ENCODE measurements at regions not wholly inside any gene's neighbourhood (a gene's known extent, or its start where the extent isn't known, plus 50 kb on each side); places are given as distances from the start of the nearest gene placed in this dataset.

DNA sequence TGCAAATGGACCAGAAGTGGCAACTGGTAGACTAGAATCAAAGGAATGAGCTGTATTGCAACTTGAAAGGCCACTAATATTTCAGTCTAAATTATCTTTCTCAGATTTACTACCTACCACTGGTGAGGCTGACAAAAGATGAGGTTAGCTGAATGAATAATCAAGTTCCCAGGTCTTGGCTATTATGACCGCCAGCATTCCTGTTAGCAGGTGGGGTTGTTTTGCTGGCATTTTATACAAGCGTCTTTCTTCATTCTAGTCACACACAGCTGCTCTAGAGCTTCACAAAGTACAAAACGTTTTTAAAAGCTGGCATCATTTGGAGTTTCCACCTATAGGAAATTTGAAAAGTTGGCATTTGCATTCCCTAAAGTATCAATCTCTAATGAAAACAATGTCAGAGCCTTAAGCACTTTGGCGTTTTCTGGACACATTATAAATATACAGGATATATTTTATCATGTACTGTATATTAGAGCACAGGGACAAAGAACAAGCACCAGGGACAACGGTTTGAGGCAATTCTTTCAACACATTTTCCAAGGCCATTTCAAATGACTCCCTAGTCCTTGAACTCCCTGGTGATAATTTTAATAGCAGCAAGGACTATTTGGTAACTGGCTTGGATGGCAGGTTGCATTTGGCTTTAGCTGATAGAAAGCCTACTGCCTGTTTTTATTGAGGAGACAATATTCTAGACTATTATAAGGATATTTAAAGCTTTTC, 410.2 kb upstream of the CHST9 start:
- H3K4me1 ChIP-seq (ENCODE audit: control insufficient read depth, insufficient read depth, low read length) = peaks cover 4% of the 10 kb centered on the region
- 90% methylated on average over 2 of the region's 5 CpGs for WGBS (ENCODE audit: insufficient coverage, low lambda C conversion rate)
- no peaks in the 10 kb centered on the region for H3K9me3 ChIP-seq (ENCODE audit: control insufficient read depth, low read depth, low read length)

DNA sequence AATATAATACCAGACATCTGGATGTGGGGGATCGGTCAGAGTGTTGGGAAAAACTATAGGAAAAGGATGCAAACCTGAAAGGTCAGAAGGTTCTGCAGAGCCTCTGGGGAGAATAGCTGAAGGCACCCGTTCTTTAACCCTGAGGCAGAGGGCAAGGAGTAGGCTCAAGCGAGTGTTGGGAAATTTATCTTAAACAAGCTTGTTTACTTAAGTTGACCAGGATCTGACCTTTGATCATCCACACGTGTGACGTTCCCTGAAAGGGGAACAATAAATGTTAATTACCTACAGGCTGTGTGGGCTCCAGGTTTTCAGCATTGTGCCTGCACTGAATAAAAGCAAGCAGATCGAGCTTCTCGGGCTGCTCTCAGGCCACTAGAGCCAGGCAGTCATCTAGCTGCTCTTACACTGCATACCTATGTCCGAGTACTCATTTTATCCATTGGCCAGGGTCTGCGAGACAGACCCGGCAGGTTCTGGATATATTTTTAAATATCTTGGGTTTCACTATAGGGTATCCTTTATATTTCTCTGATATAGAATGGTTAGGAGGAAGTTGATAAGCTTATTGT, 400.6 kb upstream of the CHST9 start:
- peaks cover 10% of the 10 kb centered on the region for H3K9me3 ChIP-seq (ENCODE audit: control insufficient read depth, low read depth, low read length)
- WGBS (ENCODE audit: insufficient coverage, low lambda C conversion rate) = no CpG with 5 or more reads among the region's 10 CpGs
- H3K27ac ChIP-seq (ENCODE audit: low read length) = peak overlapping the region; percentile 69
- no peaks in the 10 kb centered on the region for H3K36me3 ChIP-seq (ENCODE audit: control insufficient read depth, insufficient read depth, low read length)
- H3K4me1 ChIP-seq (ENCODE audit: control insufficient read depth, insufficient read depth, low read length) = peaks cover 34% of the 10 kb centered on the region
- no peaks in the 10 kb centered on the region for H3K27me3 ChIP-seq (ENCODE audit: control insufficient read depth, insufficient read depth, low read length)
- peak; percentile 88 to 94 for DNase-seq
- H3K4me3 ChIP-seq (ENCODE audit: low read length) = no peak overlapping the region

More for the DNA sequence above, 410.2 kb upstream of the CHST9 start:
- Histone ChIP-seq H3K4me3 (ENCODE audit: low read length) (no peak overlapping the region), H3K36me3 (ENCODE audit: control insufficient read depth, insufficient read depth, low read length) (no peaks in the 10 kb centered on the region), H3K27ac (ENCODE audit: low read length) (no peak overlapping the region), H3K27me3 (ENCODE audit: control insufficient read depth, insufficient read depth, low read length) (no peaks in the 10 kb centered on the region)
- DNase-seq = peak in 1 of 2 donors; percentile 33

DNA sequence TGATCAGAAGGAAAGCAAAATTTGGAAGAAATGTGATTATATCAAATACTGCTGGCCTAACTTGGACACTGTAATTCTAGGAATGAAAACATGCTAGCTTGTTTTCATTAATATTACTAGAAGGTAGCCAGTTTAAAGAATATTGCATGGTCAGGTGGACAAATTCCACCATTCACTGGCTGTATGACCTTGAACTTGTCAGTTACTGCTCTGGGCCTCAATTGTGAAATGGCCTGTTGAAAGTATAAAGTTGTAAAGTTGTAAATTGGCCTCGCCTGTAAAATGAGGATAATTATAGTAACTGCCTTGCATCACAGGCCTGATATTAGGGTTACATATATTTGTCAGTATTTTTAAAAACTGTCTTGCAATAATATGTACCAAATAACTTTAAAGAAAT, 398.4 kb upstream of the CHST9 start:
- Histone ChIP-seq H3K4me1 (ENCODE audit: control insufficient read depth, insufficient read depth, low read length) (peaks cover 34% of the 10 kb centered on the region), H3K27me3 (ENCODE audit: control insufficient read depth, insufficient read depth, low read length) (no peaks in the 10 kb centered on the region), H3K36me3 (ENCODE audit: control insufficient read depth, insufficient read depth, low read length) (no peaks in the 10 kb centered on the region), H3K4me3 (ENCODE audit: low read length) (no peak overlapping the region), H3K9me3 (ENCODE audit: control insufficient read depth, low read depth, low read length) (peaks cover 10% of the 10 kb centered on the region), H3K27ac (ENCODE audit: low read length) (peak overlapping the region; percentile 77)
- peak; percentile 58 to 77 for DNase-seq
- 40% methylated on average over 1 of the region's 1 CpG for WGBS (ENCODE audit: insufficient coverage, low lambda C conversion rate)

DNA sequence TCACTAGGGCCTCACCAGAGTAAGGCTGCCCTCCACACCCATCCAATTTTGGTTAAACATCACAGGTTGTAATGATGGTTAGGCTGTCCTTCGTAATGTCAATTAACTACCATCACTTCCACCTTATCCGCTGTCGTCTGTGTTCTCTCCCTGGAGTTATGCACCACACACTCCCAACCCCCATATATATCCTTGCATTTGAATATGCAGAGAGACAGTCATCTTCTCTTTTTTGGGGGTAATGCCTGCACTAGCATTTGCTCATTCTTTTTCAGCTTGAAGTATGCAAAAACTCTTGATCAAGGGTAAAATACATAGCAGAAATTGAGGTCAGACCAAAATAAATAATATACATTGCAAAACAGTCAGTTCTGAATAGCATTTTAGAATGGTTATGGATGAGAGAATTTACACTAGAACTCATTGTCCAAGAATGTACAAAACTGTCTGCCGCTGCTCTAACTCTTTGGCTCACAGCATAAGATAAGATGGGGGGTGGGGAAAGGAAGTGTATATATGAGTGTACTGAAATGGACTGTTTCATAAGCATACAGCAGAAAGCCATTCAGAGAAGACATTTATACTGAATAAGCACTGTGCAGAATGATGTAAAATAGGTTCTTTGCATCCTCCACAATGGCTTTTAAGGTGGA, 397.8 kb upstream of the CHST9 start:
- H3K27ac ChIP-seq (ENCODE audit: low read length) = peak overlapping the region; percentile 77

DNA sequence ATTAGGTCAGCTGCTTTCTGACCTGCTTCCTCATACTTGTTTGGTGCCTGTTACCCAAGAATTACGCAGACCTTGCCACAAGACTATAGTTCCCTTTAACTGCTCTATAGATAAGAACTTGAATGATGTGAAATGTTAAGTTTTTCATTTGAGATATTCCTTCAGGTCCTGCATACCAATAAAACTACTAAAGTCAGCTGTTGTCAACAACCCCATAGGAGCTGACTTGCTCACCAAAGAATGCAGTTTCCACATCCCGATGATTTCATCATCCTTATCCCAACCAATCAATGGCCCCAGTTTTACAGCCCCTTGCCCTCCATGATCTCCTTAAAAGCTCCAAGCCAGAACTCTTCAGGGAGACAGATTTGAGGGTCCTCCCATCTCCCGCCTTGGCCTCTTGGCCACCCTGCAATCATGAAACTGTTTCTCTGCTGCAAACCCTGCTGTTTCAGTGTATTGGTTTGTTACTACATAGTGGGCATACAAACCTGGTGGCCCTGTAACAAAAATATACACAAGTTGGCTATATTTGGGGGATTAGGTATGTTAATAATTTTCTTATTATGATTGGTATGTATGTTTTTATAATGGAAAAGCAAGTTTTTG, 396.3 kb upstream of the CHST9 start:
- Histone ChIP-seq H3K27ac (ENCODE audit: low read length) (peak overlapping the region; percentile 24), H3K4me3 (ENCODE audit: low read length) (no peak overlapping the region), H3K9me3 (ENCODE audit: control insufficient read depth, low read depth, low read length) (peaks cover 10% of the 10 kb centered on the region), H3K4me1 (ENCODE audit: control insufficient read depth, insufficient read depth, low read length) (peaks cover 27% of the 10 kb centered on the region), H3K27me3 (ENCODE audit: control insufficient read depth, insufficient read depth, low read length) (no peaks in the 10 kb centered on the region), H3K36me3 (ENCODE audit: control insufficient read depth, insufficient read depth, low read length) (no peaks in the 10 kb centered on the region)
- WGBS (ENCODE audit: insufficient coverage, low lambda C conversion rate) = no CpG with 5 or more reads among the region's 3 CpGs
- peak; percentile 42 to 58 for DNase-seq

More for the DNA sequence above, 397.8 kb upstream of the CHST9 start:
- Histone ChIP-seq H3K9me3 (ENCODE audit: control insufficient read depth, low read depth, low read length) (peaks cover 10% of the 10 kb centered on the region), H3K27me3 (ENCODE audit: control insufficient read depth, insufficient read depth, low read length) (no peaks in the 10 kb centered on the region), H3K4me3 (ENCODE audit: low read length) (no peak overlapping the region), H3K4me1 (ENCODE audit: control insufficient read depth, insufficient read depth, low read length) (peaks cover 34% of the 10 kb centered on the region), H3K36me3 (ENCODE audit: control insufficient read depth, insufficient read depth, low read length) (no peaks in the 10 kb centered on the region)
- no CpG with 5 or more reads among the region's 4 CpGs for WGBS (ENCODE audit: insufficient coverage, low lambda C conversion rate)
- no peak for DNase-seq

DNA sequence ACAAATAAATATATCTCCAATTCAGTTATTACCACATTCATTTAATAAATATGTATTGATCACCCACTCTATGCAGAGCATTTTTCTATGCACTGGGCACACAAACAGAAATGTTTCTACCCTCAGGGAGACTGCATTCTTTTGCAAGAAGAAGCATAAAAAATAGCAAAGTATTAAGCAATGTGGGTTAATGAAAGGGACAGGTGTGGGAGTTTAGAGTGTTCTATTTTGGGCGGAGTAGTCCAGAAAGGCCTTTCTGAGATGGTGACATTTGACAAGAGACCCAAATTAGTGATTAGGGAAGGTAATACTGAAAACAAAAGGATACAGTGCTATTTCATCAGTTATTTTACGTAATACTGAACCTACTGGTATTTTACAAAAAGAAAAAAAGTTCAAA, 394.3 kb upstream of the CHST9 start:
- Histone ChIP-seq H3K27me3 (ENCODE audit: control insufficient read depth, insufficient read depth, low read length) (no peaks in the 10 kb centered on the region), H3K36me3 (ENCODE audit: control insufficient read depth, insufficient read depth, low read length) (no peaks in the 10 kb centered on the region), H3K4me3 (ENCODE audit: low read length) (no peak overlapping the region), H3K27ac (ENCODE audit: low read length) (no peak overlapping the region), H3K9me3 (ENCODE audit: control insufficient read depth, low read depth, low read length) (peaks cover 10% of the 10 kb centered on the region), H3K4me1 (ENCODE audit: control insufficient read depth, insufficient read depth, low read length) (peaks cover 16% of the 10 kb centered on the region)
- WGBS (ENCODE audit: insufficient coverage, low lambda C conversion rate) = 100% methylated on average over 1 of the region's 2 CpGs
- DNase-seq = no peak

DNA sequence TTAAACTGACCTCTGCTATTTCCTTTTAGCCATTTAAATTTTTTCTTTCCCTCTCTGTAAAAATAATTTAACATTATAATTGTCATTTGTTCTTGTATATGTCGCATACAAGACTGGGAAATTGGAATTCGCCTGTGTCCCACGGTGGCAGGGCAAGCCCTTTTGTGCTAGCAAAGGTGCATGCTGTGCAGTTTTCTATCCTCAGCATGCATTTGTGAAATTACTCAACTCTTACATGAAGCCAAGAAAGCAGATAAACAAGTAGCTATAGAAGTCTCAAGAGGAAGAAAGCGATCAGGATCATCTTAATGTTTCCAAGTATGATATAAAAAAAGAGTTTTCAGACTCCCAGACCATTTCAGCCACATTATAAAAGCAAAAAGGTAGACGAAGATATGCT, 392.6 kb upstream of the CHST9 start:
- Histone ChIP-seq H3K27ac (ENCODE audit: low read length) (no peak overlapping the region), H3K9me3 (ENCODE audit: control insufficient read depth, low read depth, low read length) (peaks cover 10% of the 10 kb centered on the region), H3K4me3 (ENCODE audit: low read length) (no peak overlapping the region), H3K4me1 (ENCODE audit: control insufficient read depth, insufficient read depth, low read length) (peaks cover 4% of the 10 kb centered on the region), H3K36me3 (ENCODE audit: control insufficient read depth, insufficient read depth, low read length) (no peaks in the 10 kb centered on the region), H3K27me3 (ENCODE audit: control insufficient read depth, insufficient read depth, low read length) (no peaks in the 10 kb centered on the region)
- DNase-seq = no peak
- no CpG with 5 or more reads among the region's 5 CpGs for WGBS (ENCODE audit: insufficient coverage, low lambda C conversion rate)

DNA sequence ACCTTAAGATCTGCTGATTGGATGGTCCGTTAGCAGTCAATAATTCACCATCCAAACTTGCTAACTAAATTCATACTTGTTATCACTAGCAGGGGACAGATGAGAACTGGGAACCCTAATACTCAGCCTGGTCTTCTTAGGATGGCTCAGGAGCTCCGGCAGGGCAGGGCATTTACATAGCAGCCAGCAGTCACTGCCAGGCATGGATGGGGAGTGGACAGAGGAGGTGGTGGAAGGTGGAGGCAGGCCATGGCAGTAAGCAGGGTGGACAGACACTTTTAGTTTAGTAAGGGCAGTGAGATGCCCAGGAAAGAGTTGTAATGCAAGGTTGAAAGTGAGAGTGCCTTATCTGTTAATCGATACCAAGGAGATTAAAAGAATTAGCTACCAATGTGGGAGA, 392.2 kb upstream of the CHST9 start:
- Histone ChIP-seq H3K27ac (ENCODE audit: low read length) (no peak overlapping the region), H3K9me3 (ENCODE audit: control insufficient read depth, low read depth, low read length) (peaks cover 10% of the 10 kb centered on the region), H3K4me1 (ENCODE audit: control insufficient read depth, insufficient read depth, low read length) (no peaks in the 10 kb centered on the region), H3K36me3 (ENCODE audit: control insufficient read depth, insufficient read depth, low read length) (no peaks in the 10 kb centered on the region), H3K4me3 (ENCODE audit: low read length) (no peak overlapping the region), H3K27me3 (ENCODE audit: control insufficient read depth, insufficient read depth, low read length) (no peaks in the 10 kb centered on the region)
- WGBS (ENCODE audit: insufficient coverage, low lambda C conversion rate) = 25% methylated on average over 1 of the region's 3 CpGs
- DNase-seq = no peak

DNA sequence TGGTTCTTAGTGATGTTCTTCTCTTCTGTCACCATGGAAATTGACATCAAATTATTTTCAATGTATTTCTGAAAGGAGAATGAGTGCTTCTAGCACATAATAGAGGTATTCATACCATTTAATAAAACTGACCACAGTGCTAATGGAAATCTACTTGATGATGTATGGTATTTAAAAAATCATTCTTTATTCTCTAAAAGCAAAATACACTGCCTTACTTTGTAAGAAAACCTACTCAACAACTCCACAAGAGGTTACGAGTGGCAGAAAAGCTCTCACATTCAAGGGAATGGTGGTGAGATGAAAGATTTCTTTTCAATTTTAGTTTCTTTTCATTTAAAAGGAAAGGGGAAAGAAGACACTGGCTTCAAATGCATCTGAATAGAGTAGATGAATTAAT, 382.3 kb upstream of the CHST9 start:
- H3K36me3 ChIP-seq (ENCODE audit: control insufficient read depth, insufficient read depth, low read length) = no peaks in the 10 kb centered on the region
- H3K4me1 ChIP-seq (ENCODE audit: control insufficient read depth, insufficient read depth, low read length) = no peaks in the 10 kb centered on the region
- no peak overlapping the region for H3K4me3 ChIP-seq (ENCODE audit: low read length)
- DNase-seq = no peak
- H3K27ac ChIP-seq (ENCODE audit: low read length) = no peak overlapping the region
- no CpG with 5 or more reads among the region's 1 CpG for WGBS (ENCODE audit: insufficient coverage, low lambda C conversion rate)
- no peaks in the 10 kb centered on the region for H3K9me3 ChIP-seq (ENCODE audit: control insufficient read depth, low read depth, low read length)
- no peaks in the 10 kb centered on the region for H3K27me3 ChIP-seq (ENCODE audit: control insufficient read depth, insufficient read depth, low read length)

DNA sequence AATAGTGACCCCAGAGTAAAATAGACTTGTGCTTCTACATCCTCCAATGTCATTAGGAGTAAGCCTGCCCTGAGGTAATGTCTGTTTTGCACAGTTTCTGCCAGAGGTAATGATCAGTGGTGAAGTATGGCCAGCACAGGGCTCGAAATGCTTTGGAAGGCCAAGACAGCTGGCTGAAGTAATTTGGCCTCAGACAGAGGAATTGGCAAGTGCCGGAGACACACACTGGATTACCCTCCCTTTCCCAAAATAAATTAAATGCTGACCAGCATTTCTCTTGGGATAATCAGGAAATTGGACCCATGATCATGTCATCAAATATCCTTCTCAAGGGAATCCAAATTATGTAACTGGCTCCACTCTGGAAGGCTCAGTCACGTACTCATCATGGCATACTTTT, 379.0 kb upstream of the CHST9 start:
- no peaks in the 10 kb centered on the region for H3K9me3 ChIP-seq (ENCODE audit: control insufficient read depth, low read depth, low read length)
- no peaks in the 10 kb centered on the region for H3K4me1 ChIP-seq (ENCODE audit: control insufficient read depth, insufficient read depth, low read length)
- no peak for DNase-seq
- H3K36me3 ChIP-seq (ENCODE audit: control insufficient read depth, insufficient read depth, low read length) = no peaks in the 10 kb centered on the region
- H3K27ac ChIP-seq (ENCODE audit: low read length) = no peak overlapping the region
- no CpG with 5 or more reads among the region's 3 CpGs for WGBS (ENCODE audit: insufficient coverage, low lambda C conversion rate)
- no peak overlapping the region for H3K4me3 ChIP-seq (ENCODE audit: low read length)
- no peaks in the 10 kb centered on the region for H3K27me3 ChIP-seq (ENCODE audit: control insufficient read depth, insufficient read depth, low read length)
